Brain microvascular endothelial cell (primary cell): ENCODE measurements at regions not wholly inside any gene's neighbourhood (a gene's known extent, or its start where the extent isn't known, plus 50 kb on each side); places are given as distances from the start of the nearest gene placed in this dataset.

Experiments used
- DNase-seq: peaks from one replicate; pipeline ENCODE4 v3.0.0-alpha.2; 2020
- H3K27ac ChIP-seq: fragments of 250-450 bp; sonication (Bioruptor Pico); 2 replicates; pipeline ENCODE4 v1.5.1; 2020; ENCODE audit warnings: mild to moderate bottlenecking, moderate library complexity
- H3K27me3 ChIP-seq: fragments of 250-450 bp; sonication (Bioruptor Pico); replicated peaks from 2 replicates; pipeline ENCODE4 v1.5.1; 2020; ENCODE audit warnings: mild to moderate bottlenecking
- H3K36me3 ChIP-seq: fragments of 250-450 bp; sonication (Bioruptor Pico); replicated peaks from 2 replicates; pipeline ENCODE4 v1.5.1; 2020; ENCODE audit warnings: mild to moderate bottlenecking
- H3K4me3 ChIP-seq: 2 replicates; pipeline ENCODE4 v1.5.1; 2011; ENCODE audit warnings: low read depth, mild to moderate bottlenecking, control low read depth, low read length, moderate library complexity
- in situ Hi-C: cut with HindIII; loops from 2 replicates; pipeline ENCODE4 v1.10.0; 2017; ENCODE audit warnings: low sequenced_read_pairs, low pct_ligation_motif_present
- TF ChIP-seq, protein P1 (sequence below): IDR thresholded peaks from 2 replicates; pipeline ENCODE4 v1.5.1; 2011; ENCODE audit warnings: low read depth, mild to moderate bottlenecking, moderate library complexity, low read length, control low read depth, inconsistent platforms; ENCODE audit errors: missing control alignments

DNA sequence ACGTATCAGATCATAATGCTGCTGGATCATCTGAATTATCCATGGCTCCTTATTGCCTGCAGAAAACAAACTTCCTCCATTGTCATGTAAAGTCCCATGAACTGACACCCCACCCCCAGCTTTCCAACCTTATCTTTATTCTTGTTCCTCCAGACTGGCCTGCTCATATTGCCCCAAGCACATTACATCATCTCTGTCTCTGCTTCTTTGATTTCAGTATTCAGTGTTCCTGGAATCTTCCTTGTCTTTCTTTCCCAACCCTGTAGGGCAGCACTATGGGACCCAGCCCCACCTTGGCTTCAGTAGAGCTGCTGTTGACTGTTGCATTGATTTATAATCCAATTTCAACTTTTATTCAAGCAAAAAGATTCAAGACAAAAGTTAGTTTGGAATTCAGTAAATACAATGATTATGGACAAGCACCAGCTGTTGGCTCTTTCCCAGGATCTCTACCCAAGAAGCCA, 187.5 kb upstream of the ECI2 start:
- no peak overlapping the region for H3K27ac ChIP-seq
- DNase-seq = peak; percentile 50

DNA sequence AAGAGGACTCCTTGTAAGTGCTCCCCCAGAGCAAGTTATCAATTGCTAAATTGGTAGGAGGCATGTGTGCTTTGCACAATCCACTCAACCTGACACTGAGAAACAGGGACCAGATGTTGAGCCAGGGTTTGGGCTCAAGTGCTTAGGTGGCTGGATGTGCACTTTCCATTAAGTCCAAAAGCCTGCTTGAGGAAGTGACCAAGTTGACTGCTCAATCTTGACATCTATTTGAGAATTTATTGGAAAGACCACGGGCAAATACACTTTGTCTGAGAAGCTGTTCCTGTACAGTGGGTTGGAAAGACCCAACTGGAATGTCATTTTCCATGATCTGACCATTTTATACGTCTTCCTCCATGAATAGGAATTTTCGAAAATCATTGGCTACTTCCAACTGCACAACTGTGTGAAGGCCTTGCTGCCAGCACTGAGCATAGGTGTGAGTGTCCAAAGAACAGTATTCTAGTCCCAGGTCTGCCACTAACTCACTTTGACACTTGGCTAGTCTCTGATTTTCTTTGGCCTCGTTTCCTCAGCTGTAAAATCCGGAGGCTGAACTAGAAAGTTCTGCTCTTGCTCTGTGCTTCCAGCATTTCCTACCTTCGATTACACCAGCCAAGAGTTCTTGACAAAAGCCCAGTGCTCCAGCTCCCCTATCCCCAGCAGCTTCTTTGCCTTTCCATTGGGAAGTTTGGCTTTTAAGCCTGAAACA, 186.9 kb upstream of the ECI2 start:
- no peaks in the 10 kb centered on the region for H3K27me3 ChIP-seq
- H3K4me3 ChIP-seq = no peak overlapping the region
- TF ChIP-seq, protein P1, sequence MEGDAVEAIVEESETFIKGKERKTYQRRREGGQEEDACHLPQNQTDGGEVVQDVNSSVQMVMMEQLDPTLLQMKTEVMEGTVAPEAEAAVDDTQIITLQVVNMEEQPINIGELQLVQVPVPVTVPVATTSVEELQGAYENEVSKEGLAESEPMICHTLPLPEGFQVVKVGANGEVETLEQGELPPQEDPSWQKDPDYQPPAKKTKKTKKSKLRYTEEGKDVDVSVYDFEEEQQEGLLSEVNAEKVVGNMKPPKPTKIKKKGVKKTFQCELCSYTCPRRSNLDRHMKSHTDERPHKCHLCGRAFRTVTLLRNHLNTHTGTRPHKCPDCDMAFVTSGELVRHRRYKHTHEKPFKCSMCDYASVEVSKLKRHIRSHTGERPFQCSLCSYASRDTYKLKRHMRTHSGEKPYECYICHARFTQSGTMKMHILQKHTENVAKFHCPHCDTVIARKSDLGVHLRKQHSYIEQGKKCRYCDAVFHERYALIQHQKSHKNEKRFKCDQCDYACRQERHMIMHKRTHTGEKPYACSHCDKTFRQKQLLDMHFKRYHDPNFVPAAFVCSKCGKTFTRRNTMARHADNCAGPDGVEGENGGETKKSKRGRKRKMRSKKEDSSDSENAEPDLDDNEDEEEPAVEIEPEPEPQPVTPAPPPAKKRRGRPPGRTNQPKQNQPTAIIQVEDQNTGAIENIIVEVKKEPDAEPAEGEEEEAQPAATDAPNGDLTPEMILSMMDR = no peak
- in situ Hi-C loops = no loop called here
- no peak for DNase-seq
- no peaks in the 10 kb centered on the region for H3K36me3 ChIP-seq
- no peak overlapping the region for H3K27ac ChIP-seq

More for the DNA sequence above, 187.5 kb upstream of the ECI2 start:
- Histone ChIP-seq H3K4me3 (no peak overlapping the region), H3K36me3 (no peaks in the 10 kb centered on the region), H3K27me3 (no peaks in the 10 kb centered on the region)
- TF ChIP-seq, protein P1 = no peak
- in situ Hi-C loops = no loop called here

DNA sequence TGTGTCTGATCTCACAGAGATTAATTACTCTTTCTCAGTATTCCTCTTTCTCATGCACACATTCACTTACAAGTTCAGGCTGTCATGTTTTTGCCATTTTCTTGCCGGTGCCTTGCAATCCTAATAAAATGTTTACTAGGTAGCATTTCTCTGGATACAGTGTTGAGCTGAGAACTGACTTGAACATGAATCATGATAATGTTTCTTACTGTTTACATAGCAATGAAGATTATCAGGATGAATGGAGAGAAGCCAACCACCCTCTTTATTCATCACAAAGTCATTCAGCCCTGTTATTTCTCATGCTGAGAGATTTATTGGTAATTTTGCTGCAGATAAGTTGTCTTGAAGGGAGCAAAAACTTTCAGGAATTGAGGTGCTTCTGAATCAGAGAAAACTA, 185.5 kb upstream of the ECI2 start:
- H3K27me3 ChIP-seq = no peaks in the 10 kb centered on the region
- H3K4me3 ChIP-seq = no peak overlapping the region
- TF ChIP-seq, protein P1 = no peak
- H3K27ac ChIP-seq = peak overlapping the region; percentile 82
- in situ Hi-C loops = no loop called here
- no peaks in the 10 kb centered on the region for H3K36me3 ChIP-seq
- DNase-seq = peak; percentile 92

DNA sequence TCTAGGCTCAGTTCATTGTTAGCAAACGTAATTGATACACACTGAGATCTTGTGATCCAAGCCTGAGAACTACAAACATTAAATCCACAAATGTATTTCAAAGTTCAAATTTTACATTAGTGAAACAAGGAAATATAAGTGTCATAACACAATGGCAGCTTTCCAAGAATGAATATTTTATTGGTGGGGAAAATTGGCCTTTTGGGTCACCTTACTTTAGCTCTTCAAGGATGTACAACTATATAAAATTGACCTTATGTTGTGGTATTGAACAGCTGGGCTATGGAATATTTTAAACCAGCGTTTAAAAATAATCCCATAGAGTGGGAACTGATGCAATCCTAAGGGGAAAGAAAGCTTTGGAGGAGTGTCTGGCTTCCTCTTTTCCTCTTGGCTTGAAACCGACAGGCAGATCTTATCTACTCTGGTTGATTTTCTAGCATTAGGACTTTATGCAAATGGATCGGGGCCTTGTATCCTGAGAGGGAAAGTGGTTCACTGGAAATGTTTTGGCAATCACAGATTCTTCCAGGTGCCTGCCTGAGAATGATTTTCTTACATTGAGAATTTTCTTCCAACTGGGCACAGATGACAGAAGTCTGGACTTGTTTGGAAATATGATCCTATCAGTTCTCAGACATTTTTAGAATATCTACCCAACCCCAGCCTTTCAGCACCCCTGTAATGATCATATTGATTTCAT, 184.8 kb upstream of the ECI2 start:
- TF ChIP-seq, protein P1 = no peak
- in situ Hi-C loops = no loop called here
- Histone ChIP-seq H3K27me3 (no peaks in the 10 kb centered on the region), H3K4me3 (no peak overlapping the region), H3K27ac (peak overlapping the region; percentile 82), H3K36me3 (no peaks in the 10 kb centered on the region)
- DNase-seq = peak; percentile 53

DNA sequence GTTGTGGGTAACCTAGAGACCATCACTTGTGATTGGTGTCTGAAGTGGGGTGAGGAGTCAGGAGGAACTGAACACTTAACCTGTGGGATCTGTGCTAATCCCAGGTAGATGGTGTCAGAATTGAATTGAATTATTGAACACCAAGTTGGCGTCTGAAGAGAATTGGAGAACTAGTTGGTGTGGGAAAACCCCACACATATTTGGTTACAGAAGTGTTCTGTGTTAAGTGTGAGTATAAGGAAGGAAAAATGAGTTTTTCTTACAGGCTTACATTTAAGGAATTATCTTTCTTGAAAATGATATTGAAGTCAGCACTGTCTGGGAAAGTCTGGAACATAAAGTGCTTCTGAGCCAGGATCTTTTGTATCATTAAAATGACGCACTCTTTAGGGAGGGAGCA, 182.9 kb upstream of the ECI2 start:
- TF ChIP-seq, protein P1 = no peak
- no peak overlapping the region for H3K4me3 ChIP-seq
- no peak overlapping the region for H3K27ac ChIP-seq
- in situ Hi-C loops = no loop called here
- DNase-seq = no peak
- no peaks in the 10 kb centered on the region for H3K27me3 ChIP-seq
- no peaks in the 10 kb centered on the region for H3K36me3 ChIP-seq
